ENCODE measurements at regions not wholly inside any gene's neighbourhood (a gene's known extent, or its start where the extent isn't known, plus 50 kb on each side); places are given as distances from the start of the nearest gene placed in this dataset.

DNA sequence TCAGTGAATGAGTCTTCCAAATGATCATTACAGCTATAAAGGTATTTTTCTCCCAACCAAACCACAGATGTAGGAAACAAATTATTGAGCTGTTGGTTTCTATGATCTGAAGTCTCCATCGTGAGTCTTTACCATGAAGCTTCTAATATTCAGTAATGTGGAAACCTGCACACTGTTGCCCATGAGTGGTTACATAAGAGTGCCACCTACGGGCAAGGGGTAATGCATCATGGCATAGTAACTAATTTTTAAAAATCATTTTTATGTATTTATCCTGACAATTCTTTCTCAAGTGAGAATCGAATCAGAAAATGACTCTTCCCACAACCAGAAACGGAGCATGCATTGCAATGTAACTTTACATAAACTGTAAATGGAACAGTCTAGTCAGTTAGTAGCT, 282.5 kb upstream of the SMARCA2 start:
- TF ChIP-seq, protein P1, sequence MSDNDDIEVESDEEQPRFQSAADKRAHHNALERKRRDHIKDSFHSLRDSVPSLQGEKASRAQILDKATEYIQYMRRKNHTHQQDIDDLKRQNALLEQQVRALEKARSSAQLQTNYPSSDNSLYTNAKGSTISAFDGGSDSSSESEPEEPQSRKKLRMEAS (IDR thresholded peaks at IDR 0.05; ENCODE audit: insufficient read depth, insufficient read length): no peak
- TF ChIP-seq, protein P2, sequence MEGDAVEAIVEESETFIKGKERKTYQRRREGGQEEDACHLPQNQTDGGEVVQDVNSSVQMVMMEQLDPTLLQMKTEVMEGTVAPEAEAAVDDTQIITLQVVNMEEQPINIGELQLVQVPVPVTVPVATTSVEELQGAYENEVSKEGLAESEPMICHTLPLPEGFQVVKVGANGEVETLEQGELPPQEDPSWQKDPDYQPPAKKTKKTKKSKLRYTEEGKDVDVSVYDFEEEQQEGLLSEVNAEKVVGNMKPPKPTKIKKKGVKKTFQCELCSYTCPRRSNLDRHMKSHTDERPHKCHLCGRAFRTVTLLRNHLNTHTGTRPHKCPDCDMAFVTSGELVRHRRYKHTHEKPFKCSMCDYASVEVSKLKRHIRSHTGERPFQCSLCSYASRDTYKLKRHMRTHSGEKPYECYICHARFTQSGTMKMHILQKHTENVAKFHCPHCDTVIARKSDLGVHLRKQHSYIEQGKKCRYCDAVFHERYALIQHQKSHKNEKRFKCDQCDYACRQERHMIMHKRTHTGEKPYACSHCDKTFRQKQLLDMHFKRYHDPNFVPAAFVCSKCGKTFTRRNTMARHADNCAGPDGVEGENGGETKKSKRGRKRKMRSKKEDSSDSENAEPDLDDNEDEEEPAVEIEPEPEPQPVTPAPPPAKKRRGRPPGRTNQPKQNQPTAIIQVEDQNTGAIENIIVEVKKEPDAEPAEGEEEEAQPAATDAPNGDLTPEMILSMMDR (IDR thresholded peaks at IDR 0.05; ENCODE audit: extremely low read depth in 1 of 2, insufficient read depth in 1 of 2, low read depth in 1 of 2, low read length in 2 of 2): no peak
- TF ChIP-seq POLR2AphosphoS5 (IDR thresholded peaks at IDR 0.05; ENCODE audit: insufficient read depth, low read depth, low read length) (no peak), POLR2A (IDR thresholded peaks at IDR 0.05; ENCODE audit: low read depth, low read length) (no peak), JUN (IDR thresholded peaks at IDR 0.05; ENCODE audit: borderline replicate concordance, insufficient read depth, insufficient read length, low read depth) (no peak), EZH2 (IDR thresholded peaks at IDR 0.05; ENCODE audit: borderline replicate concordance, low read depth, low read length, severe bottlenecking) (no peak), GATA2 (IDR thresholded peaks at IDR 0.05; ENCODE audit: insufficient read depth, insufficient read length, low read depth, low read length) (no peak), MYC (IDR thresholded peaks at IDR 0.05; ENCODE audit: low read depth, low read length) (no peak), FOS (IDR thresholded peaks at IDR 0.05; ENCODE audit: borderline replicate concordance, insufficient read depth, low read length) (no peak)

All from endothelial cell of umbilical vein (primary cell).